GM18870 (cell line): ENCODE measurements at regions not wholly inside any gene's neighbourhood (a gene's known extent, or its start where the extent isn't known, plus 50 kb on each side); places are given as distances from the start of the nearest gene placed in this dataset.

Source experiments
- ATAC-seq: cut with Tn5 transposase; IDR thresholded peaks from one replicate; pipeline ENCODE4 v1.9.1; 2021; ENCODE audit warnings: moderate library complexity; ENCODE audit not compliant: unreplicated experiment

GRCh38 chr18:29191263-29191662 is 1014.3 kb upstream of the CDH2 start:
- ATAC-seq = no peak

GRCh38 chr18:29188760-29189159 is 1011.8 kb upstream of the CDH2 start:
- peak; percentile 92 for ATAC-seq

GRCh38 chr18:29185801-29186200 is 1008.9 kb upstream of the CDH2 start:
- ATAC-seq = no peak

- ATAC-seq = no peak
Observed at GRCh38 chr18:29184654-29185053, 1007.7 kb upstream of the CDH2 start.

GRCh38 chr18:29181151-29181901 is 1004.4 kb upstream of the CDH2 start:
- ATAC-seq = no peak

GRCh38 chr18:29176681-29177080 is 999.8 kb upstream of the CDH2 start:
- no peak for ATAC-seq

- ATAC-seq = no peak
Observed at GRCh38 chr18:29174891-29175290, 998.0 kb upstream of the CDH2 start.

- no peak for ATAC-seq
Observed at GRCh38 chr18:29172756-29173067, 995.8 kb upstream of the CDH2 start.

GRCh38 chr18:29171892-29172755 is 995.2 kb upstream of the CDH2 start:
- no peak for ATAC-seq

GRCh38 chr18:29169599-29169998 is 992.7 kb upstream of the CDH2 start:
- no peak for ATAC-seq

- no peak for ATAC-seq
Observed at GRCh38 chr18:29164993-29165599, 988.2 kb upstream of the CDH2 start.

GRCh38 chr18:29164020-29164706 is 987.2 kb upstream of the CDH2 start:
- no peak for ATAC-seq

GRCh38 chr18:29163596-29163995 is 986.7 kb upstream of the CDH2 start:
- no peak for ATAC-seq

GRCh38 chr18:29161429-29161828 is 984.5 kb upstream of the CDH2 start:
- no peak for ATAC-seq

- ATAC-seq = no peak
Observed at GRCh38 chr18:29160170-29160569, 983.2 kb upstream of the CDH2 start.

- no peak for ATAC-seq
Observed at GRCh38 chr18:29157905-29158304, 981.0 kb upstream of the CDH2 start.

GRCh38 chr18:29157057-29157780 is 980.3 kb upstream of the CDH2 start:
- ATAC-seq = no peak

GRCh38 chr18:29156531-29156930 is 979.6 kb upstream of the CDH2 start:
- ATAC-seq = no peak

- ATAC-seq = no peak
Observed at GRCh38 chr18:29154758-29155725, 978.1 kb upstream of the CDH2 start.
